GM12872 (cell line): ENCODE measurements at regions not wholly inside any gene's neighbourhood (a gene's known extent, or its start where the extent isn't known, plus 50 kb on each side); places are given as distances from the start of the nearest gene placed in this dataset.

Source experiments
- TF ChIP-seq, protein P1 (sequence below): IDR thresholded peaks from 3 replicates; pipeline ENCODE4 v1.5.1; 2011; ENCODE audit warnings: low read depth, mild to moderate bottlenecking, low read length, moderate library complexity; ENCODE audit not compliant: insufficient read depth

GRCh38 chr2:41735006-41735405, 312.8 kb upstream of the PKDCC start:
- TF ChIP-seq, protein P1, sequence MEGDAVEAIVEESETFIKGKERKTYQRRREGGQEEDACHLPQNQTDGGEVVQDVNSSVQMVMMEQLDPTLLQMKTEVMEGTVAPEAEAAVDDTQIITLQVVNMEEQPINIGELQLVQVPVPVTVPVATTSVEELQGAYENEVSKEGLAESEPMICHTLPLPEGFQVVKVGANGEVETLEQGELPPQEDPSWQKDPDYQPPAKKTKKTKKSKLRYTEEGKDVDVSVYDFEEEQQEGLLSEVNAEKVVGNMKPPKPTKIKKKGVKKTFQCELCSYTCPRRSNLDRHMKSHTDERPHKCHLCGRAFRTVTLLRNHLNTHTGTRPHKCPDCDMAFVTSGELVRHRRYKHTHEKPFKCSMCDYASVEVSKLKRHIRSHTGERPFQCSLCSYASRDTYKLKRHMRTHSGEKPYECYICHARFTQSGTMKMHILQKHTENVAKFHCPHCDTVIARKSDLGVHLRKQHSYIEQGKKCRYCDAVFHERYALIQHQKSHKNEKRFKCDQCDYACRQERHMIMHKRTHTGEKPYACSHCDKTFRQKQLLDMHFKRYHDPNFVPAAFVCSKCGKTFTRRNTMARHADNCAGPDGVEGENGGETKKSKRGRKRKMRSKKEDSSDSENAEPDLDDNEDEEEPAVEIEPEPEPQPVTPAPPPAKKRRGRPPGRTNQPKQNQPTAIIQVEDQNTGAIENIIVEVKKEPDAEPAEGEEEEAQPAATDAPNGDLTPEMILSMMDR: no peak

- TF ChIP-seq, protein P1: no peak
Measured at GRCh38 chr2:41735476-41735875, 312.3 kb upstream of the PKDCC start.

DNA sequence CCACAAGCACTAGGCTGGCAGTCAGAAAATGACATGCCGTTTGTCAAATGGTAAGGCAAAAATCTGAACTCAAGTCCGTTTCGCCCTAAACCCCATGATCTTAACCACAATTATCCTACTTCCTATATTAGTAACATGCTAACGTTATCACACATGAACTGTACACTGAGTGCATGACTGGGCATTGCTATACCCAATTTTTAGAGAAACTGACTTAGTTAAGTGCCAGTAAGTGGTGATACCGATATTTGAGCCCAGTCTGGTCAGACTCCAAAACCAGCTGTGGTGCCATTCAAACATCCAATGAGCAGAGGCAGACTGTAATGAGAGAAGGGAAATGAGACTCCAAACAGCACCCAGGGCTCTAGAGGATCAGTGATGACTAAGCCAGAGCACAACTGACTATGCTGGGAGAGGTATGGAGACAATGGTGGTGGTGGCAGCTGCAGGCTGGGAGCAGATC, 311.7 kb upstream of the PKDCC start:
- TF ChIP-seq, protein P1: no peak

- TF ChIP-seq, protein P1: no peak
Measured at GRCh38 chr2:41736586-41736985, 311.2 kb upstream of the PKDCC start.

- TF ChIP-seq, protein P1: no peak
Measured at GRCh38 chr2:41737888-41738287, 309.9 kb upstream of the PKDCC start.

DNA sequence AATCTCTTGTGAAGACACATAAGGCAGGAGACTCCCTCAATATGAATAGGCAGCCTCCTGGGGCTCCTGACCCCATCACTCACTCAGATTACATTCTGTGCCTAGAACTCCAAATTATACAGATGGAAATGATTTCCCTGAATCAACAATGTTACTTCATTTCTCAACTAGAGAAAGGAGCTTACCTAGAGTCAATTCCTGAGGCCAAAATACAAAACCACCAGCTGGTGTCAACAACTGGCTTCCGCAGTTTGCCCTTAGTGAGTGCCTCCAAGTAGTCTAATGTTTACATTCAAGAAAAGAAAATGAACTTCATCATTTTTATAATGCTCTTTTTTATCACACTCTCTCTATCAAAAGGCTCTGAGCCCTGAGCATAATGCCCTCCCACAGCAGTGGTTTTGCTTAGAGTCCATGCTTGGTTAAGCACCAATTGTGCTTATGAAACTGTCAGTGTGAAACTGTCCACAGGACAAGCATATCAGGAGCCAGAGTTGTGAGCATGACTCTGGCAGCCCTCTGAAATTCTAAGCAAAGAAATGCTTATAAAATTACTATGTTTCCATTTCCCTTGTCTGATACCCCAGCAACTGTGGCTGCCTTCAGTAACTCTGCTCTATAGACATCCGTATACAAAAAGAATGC, 305.7 kb upstream of the PKDCC start:
- TF ChIP-seq, protein P1: no peak

GRCh38 chr2:41743324-41743723, 304.5 kb upstream of the PKDCC start:
- TF ChIP-seq, protein P1: no peak

GRCh38 chr2:41750829-41751228, 297.0 kb upstream of the PKDCC start:
- TF ChIP-seq, protein P1: no peak
